Activated CD4-positive, alpha-beta T cell treated with anti-CD3 and anti-CD28 coated beads, Interleukin-2, Interleukin-6, amounts not matched to agents 100 ng/mL and 50 ng/mL, durations not matched to agents 16 hours and 8 hours (primary cell): ENCODE measurements at regions not wholly inside any gene's neighbourhood (a gene's known extent, or its start where the extent isn't known, plus 50 kb on each side); places are given as distances from the start of the nearest gene placed in this dataset.

Source experiments
- DNase-seq: peaks from one replicate; pipeline ENCODE4 v3.0.0-alpha.2; 2020

DNA sequence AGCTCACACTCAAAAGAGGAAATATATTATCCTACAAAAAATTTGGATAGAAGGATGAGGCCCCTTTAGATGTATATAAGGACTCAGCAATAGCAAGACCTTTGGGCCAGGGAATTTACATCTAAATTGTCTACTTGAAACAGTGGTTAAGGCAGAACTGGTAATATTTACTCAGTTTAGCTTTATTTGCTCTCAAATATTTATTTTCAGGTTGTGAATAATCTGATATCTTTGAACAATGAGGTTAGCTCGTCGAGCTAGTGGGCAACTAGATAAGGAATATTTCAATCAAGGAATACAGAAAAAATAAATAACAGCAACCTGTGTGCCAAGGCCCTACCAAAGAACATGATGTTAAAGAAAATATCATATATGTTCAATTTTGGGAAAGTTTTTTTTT is 966.3 kb downstream of the DTWD2 start:
- DNase-seq, result no peak

- DNase-seq, result no peak
Measured at GRCh38 chr5:118017536-118017935, 970.8 kb downstream of the DTWD2 start.

DNA sequence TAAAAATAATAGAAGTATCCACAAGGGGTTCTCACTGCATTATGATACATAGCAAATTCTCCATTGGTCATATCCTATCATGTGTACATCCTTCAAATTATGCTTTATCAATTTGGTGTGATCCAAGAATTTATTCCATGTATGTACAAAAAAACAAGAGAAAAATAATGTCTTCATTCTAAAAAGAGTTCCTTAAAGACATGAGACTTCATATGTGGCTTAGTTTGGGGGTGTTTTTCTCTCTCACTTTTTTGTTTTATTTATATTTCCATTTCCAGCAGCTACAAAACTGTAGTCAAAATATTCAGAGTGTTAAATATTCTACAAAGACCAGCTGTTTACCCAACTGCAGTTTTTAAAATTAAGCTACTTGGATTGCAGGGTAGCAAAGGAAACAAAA is 972.0 kb downstream of the DTWD2 start:
- DNase-seq, result no peak

DNA sequence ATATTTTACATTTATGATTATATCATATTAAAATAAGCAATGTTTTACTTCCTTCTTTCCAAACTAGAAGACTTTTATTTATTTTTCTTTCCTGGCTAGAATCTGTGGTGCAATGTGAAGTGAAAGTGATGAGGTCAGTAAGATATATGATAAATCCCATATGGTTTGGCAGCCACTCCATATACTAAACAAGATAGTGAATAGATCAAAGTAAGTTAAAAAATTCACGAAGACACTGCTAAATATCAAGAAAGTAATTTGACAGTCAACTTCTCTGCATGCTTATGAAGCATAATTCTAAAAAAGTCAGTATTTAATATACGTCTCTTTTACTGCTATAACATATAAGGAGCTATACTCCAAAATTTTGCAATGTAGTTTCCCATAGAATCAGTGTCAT is 972.8 kb downstream of the DTWD2 start:
- no peak for DNase-seq

- no peak for DNase-seq
Measured at GRCh38 chr5:118009741-118010297, 978.5 kb downstream of the DTWD2 start.

GRCh38 chr5:118008779-118009178 is 979.6 kb downstream of the DTWD2 start:
- DNase-seq, result no peak

DNA sequence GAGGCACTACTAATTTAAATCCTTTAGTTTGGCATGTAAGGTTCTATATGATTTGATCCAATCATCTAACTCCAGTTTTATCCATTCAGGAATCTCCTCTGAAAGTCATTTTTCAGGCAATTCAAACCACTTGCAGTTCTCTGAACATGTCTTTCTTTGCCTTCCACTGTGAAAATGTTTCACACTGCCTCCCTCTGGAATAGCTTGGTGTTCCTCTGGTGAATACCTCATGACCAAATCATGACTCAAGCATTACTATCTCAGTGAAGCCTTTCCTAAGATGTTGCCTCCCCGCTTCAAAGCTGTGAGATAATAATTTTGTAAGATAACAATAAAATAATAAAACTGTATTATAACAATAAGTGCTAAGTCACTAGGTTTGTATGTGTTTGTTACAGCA is 981.1 kb downstream of the DTWD2 start:
- DNase-seq, result no peak

DNA sequence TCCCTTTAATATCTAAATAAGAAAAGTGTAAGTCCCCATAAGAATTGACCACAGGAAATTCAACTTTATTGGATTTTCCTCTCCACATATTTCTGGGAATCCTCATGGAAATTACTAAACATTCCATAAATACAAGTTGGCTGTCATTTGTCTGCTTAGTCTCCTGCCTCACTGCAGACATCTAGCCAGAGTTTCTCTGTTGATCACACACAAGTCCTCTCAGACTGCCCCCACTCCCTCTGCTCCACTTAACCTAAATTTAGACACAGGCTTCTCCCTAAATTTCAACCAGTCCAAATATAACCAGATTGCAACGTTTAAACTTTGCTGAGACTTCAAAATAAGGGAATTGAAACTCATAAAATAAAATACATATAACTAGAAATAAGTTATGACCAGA is 982.1 kb downstream of the DTWD2 start:
- DNase-seq, result no peak

- DNase-seq, result no peak
Measured at GRCh38 chr5:117999939-118000549, 988.3 kb downstream of the DTWD2 start.

DNA sequence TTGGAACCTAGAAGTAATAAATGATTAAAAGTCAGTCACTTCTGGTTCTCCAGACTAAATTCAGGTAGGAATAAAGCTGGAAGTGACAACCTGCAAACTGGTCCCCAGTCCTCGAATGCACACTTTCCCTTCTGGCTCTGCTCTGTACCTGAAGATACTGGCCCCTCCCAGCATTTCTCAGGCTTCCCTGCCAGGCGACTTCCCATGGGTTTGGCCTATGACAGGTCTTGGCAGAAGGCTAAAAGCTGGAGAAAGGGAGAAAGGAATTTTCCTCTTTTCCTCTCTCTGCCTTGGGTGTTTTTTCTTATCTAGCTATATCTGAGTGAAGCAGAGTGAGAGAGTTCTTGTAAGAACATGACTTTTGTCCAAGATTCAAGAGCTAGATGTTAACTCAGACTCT is 1005.7 kb downstream of the DTWD2 start:
- DNase-seq, result no peak

DNA sequence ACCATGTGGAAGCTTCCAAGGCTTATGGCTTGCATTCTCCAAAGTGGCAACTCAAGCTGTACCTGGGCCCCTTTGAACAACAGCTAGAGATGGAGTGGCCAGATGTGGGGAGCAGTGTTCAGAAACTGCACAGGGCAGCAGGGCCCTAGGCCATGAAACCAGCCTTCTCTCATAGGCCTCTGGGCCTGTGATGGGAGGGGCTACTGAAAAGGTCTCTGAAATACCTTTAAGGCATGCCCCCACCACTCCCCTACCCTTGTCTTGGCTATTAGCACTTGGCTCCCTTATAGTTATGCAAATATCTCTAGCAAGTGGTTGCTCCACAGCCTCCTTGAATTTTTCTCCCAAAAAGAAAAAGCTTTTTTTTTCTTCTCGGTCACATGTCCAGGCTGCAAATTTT is 1014.6 kb downstream of the DTWD2 start:
- DNase-seq, result no peak

DNA sequence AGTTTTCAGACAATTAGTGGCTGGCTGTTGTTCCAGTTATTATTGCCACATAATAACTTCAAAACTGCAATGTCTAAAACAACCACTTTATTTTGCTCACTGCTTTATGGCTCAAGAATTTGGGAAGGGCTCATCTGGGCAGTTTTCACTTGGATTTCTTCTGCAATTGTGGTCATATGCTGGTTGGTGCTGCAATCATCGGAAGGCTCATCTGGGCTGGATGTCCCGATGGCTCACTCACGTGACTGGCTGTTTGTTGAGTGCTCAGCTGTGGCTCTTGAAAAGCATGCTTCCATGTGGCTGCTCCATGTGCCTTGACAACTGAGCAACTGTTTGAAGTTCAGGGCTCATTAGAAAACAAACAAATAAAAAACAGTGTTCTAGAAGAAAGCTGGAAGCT is 1032.5 kb downstream of the DTWD2 start:
- no peak for DNase-seq

GRCh38 chr5:117954331-117954730 is 1034.0 kb downstream of the DTWD2 start:
- DNase-seq, result no peak

GRCh38 chr5:117953272-117953671 is 1035.1 kb downstream of the DTWD2 start:
- DNase-seq, result no peak

- DNase-seq, result no peak
Measured at GRCh38 chr5:117947836-117948235, 1040.5 kb downstream of the DTWD2 start.

GRCh38 chr5:117947121-117947520 is 1041.2 kb downstream of the DTWD2 start:
- no peak for DNase-seq

- DNase-seq, result no peak
Measured at GRCh38 chr5:117945258-117945657, 1043.1 kb downstream of the DTWD2 start.

- no peak for DNase-seq
Measured at GRCh38 chr5:117943541-117943940, 1044.8 kb downstream of the DTWD2 start.

DNA sequence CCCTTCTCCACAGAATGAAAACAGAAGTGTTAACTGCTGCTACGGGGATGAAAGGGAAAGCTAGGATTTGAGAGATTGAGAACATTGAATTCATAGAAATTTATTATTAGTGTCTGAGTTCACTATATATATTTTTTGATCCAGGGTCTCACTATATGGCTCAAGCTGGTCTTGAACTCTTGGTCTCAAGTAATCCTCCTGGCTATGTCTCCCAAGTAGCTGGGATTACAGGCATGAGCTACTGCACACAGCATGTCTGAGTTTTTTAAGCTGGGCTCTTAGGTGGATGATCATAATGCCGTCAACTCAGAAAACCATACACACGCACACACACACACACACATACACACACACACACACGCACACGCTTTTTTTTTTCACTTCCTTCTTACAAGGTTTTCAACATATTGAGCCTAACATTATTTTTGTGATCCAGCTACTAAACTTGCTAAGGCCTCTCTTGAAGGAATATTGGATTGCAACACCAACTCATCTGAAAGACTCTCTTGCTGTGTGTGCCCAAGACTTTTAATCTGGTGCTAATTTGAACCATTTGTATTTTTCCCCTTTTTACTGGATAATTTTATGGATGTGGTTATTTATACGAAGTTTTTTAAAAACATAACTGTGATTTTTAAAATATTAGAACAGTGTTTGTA is 1045.4 kb downstream of the DTWD2 start:
- DNase-seq, result no peak

- no peak for DNase-seq
Measured at GRCh38 chr5:117893211-117893610, 1095.1 kb downstream of the DTWD2 start.

GRCh38 chr5:117892360-117892759 is 1096.0 kb downstream of the DTWD2 start:
- no peak for DNase-seq

- no peak for DNase-seq
Measured at GRCh38 chr5:117889596-117889995, 1098.8 kb downstream of the DTWD2 start.

- no peak for DNase-seq
Measured at GRCh38 chr5:117888688-117889087, 1099.7 kb downstream of the DTWD2 start.

- no peak for DNase-seq
Measured at GRCh38 chr5:117881426-117882230, 1106.7 kb downstream of the DTWD2 start.
